GM12874 (cell line): ENCODE measurements at regions not wholly inside any gene's neighbourhood (a gene's known extent, or its start where the extent isn't known, plus 50 kb on each side); places are given as distances from the start of the nearest gene placed in this dataset.

ENCODE experiments used
- TF ChIP-seq, protein P1 (sequence below): IDR thresholded peaks from 2 replicates; pipeline ENCODE4 v1.5.1; 2011; ENCODE audit warnings: low read depth, mild to moderate bottlenecking, control low read depth, low read length, moderate library complexity; ENCODE audit not compliant: insufficient read depth

DNA sequence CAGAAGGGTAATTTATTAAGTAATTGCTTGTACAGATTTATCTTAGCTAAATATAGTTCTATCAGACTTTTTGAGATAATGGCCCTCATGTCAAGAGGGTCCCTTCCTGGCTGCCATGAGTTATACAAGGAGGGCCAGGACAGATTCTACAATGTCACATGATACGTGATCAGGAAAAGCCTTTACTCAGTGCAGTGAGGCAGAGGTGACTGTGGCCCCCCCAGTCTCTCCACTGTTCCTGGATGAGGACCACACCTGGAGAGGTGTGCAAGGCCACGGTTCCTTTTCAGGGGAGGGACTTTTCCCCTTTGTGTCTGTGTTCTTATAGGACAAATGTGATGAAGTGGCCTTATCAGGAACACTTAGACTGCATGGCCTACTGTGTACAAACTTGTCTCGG, 54.3 kb upstream of the LRCH1 start:
- TF ChIP-seq, protein P1, sequence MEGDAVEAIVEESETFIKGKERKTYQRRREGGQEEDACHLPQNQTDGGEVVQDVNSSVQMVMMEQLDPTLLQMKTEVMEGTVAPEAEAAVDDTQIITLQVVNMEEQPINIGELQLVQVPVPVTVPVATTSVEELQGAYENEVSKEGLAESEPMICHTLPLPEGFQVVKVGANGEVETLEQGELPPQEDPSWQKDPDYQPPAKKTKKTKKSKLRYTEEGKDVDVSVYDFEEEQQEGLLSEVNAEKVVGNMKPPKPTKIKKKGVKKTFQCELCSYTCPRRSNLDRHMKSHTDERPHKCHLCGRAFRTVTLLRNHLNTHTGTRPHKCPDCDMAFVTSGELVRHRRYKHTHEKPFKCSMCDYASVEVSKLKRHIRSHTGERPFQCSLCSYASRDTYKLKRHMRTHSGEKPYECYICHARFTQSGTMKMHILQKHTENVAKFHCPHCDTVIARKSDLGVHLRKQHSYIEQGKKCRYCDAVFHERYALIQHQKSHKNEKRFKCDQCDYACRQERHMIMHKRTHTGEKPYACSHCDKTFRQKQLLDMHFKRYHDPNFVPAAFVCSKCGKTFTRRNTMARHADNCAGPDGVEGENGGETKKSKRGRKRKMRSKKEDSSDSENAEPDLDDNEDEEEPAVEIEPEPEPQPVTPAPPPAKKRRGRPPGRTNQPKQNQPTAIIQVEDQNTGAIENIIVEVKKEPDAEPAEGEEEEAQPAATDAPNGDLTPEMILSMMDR: no peak

DNA sequence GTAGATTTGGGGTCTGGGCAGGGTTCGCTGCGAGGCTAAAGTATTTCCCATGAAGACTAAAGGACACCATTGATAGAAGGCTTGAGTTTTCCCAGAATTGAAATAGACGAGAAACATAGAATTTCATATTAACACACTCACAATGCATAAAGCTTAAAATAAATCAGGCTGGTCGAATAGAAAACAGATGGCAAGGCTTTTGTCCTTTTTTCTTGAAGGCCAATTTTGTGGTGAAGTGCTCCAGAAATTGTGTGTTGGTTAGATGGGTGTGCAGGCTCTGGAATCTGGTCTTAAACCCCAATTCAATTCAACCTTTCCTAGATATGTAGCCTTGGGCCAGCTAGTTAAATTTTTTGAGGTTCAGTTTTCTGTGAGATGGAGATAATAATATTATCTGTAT, 56.9 kb upstream of the LRCH1 start:
- TF ChIP-seq, protein P1: no peak

DNA sequence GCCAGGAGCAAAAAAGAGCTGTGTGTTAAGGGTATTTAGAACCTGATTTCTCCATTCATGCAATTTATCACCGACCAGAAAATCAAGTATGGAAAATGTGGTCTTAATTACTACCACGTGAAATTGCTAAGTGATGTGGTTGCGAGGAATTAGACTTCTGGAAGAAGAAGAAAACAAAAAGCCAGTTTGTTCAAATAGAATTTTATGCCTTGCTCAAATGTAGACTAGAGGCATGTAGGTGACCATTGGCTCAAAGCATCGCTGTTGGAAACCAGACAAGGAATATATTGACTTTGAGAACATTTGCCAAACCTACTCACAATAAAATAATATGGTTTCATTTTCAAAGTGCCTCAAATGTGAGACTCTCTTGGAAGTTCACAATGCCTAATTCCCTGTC, 57.3 kb upstream of the LRCH1 start:
- TF ChIP-seq, protein P1: no peak

DNA sequence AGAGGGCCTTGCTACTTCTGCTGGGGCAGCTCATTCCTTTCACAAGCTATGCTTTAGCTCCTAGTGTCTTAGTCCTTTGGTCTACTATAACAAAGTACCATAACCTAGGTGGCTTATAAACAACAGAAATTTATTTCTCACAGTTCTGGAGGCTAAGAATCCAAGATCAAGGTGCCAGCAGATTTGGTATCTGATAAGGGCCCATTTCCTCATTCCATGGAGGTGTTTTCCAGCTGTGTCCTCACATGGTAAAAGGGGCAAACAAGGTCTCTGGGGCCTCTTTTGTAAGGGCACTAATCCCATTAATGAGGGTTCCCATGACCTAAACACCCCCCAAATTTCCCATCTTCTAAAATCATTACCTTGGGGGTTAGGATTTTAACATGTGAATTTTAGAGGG, 57.9 kb upstream of the LRCH1 start:
- TF ChIP-seq, protein P1: no peak

DNA sequence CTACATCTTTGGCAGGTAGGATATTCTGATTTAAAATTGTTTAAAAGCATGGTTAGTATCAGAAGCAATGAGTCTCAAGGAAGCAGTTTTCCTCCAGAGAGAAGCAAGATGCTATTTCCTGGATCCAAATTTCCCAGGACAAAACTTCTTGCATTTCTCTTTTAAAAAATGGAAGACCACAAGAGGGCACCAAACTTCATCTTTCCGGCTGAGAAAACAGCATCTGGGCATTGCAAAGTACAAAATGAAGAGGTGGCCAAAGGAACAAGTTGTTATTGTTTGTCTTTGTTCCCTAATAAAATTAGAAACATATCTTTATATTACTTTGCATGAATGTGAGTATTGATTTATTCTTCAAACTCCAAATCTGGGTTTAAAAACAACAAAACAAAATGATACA, 60.0 kb upstream of the LRCH1 start:
- TF ChIP-seq, protein P1: peak; percentile 38

- TF ChIP-seq, protein P1: no peak
Measured at GRCh38 chr13:46491641-46492040, 61.3 kb upstream of the LRCH1 start.

DNA sequence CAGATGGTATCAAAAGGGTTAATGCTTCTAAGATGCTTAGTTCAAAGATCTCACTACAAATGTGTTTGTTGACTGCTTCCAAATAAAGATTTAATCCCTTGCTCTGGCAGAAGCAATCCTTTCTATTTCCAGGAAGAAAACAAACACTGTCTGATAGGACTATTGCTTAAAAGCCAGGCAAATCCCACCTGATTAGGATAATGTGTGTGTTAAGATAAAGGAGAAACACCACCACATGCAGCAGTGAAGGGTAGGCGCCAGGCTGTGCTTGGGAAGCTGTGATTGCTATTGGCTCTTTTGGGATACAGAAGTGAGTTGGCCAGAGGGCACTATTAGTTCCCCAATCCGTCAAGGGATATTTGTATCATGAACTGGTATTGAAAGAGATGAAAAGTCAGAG, 62.8 kb upstream of the LRCH1 start:
- TF ChIP-seq, protein P1: no peak

DNA sequence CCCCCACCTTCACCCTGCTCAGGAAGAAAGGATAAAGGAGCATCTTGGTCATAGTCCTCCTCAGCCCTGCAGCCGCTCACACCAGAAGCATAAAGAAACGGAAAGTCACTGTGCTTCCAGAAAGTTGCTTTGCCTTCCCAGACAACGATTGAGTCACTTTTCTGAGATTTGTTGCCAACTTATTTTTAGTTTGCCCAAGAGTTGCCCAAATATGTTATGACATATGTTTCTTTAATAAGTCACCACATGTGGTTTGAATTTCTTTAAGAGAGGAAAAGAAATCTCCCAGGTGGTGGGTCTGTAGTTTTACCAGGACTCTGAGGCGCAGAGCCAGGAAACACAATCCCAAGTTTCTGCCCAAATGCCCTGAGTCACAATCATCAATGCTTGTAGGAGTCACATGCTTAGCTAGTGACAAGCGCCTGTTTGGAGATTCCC, 63.4 kb upstream of the LRCH1 start:
- TF ChIP-seq, protein P1: no peak
